Glomerular endothelial cell (primary cell): ENCODE measurements at regions not wholly inside any gene's neighbourhood (a gene's known extent, or its start where the extent isn't known, plus 50 kb on each side); places are given as distances from the start of the nearest gene placed in this dataset.

Source experiments
- DNase-seq: peaks from one replicate; pipeline ENCODE4 v3.0.0-alpha.2; 2011; ENCODE audit warnings: low read depth, low spot score; ENCODE audit errors: extremely low read depth

GRCh38 chr7:155173905-155174304, 103.8 kb downstream of the HTR5A start:
- no peak for DNase-seq

GRCh38 chr7:155178096-155178495, 108.0 kb downstream of the HTR5A start:
- DNase-seq: no peak

GRCh38 chr7:155181768-155182167, 111.6 kb downstream of the HTR5A start:
- no peak for DNase-seq

GRCh38 chr7:155182406-155182970, 112.4 kb downstream of the HTR5A start:
- DNase-seq: no peak

GRCh38 chr7:155183655-155184054, 113.5 kb downstream of the HTR5A start:
- DNase-seq: no peak

GRCh38 chr7:155184923-155185322, 112.8 kb upstream of the INSIG1 start:
- DNase-seq: no peak

GRCh38 chr7:155187061-155187785, 110.5 kb upstream of the INSIG1 start:
- DNase-seq: no peak

- no peak for DNase-seq
These were observed 109.3 kb upstream of the INSIG1 start for GRCh38 chr7:155188357-155188756.

- DNase-seq: no peak
These were observed 108.7 kb upstream of the INSIG1 start for GRCh38 chr7:155188821-155189581.

- DNase-seq: no peak
These were observed 108.1 kb upstream of the INSIG1 start for GRCh38 chr7:155189590-155189989.

GRCh38 chr7:155190688-155191087, 107.0 kb upstream of the INSIG1 start:
- no peak for DNase-seq

- no peak for DNase-seq
These were observed 106.5 kb upstream of the INSIG1 start for GRCh38 chr7:155191137-155191536.

GRCh38 chr7:155191901-155192478, 105.7 kb upstream of the INSIG1 start:
- DNase-seq: no peak

- DNase-seq: no peak
These were observed 104.6 kb upstream of the INSIG1 start for GRCh38 chr7:155192961-155193640.

- no peak for DNase-seq
These were observed 104.0 kb upstream of the INSIG1 start for GRCh38 chr7:155193716-155194115.

- no peak for DNase-seq
These were observed 103.1 kb upstream of the INSIG1 start for GRCh38 chr7:155194382-155195140.

- no peak for DNase-seq
These were observed 101.6 kb upstream of the INSIG1 start for GRCh38 chr7:155195939-155196523.

- DNase-seq: no peak
These were observed 99.3 kb upstream of the INSIG1 start for GRCh38 chr7:155198196-155198892.
